H9 (cell line): ENCODE measurements at regions not wholly inside any gene's neighbourhood (a gene's known extent, or its start where the extent isn't known, plus 50 kb on each side); places are given as distances from the start of the nearest gene placed in this dataset.

Experiments
- DNase-seq: peaks from one replicate; pipeline ENCODE4 v3.0.0-alpha.2; 2017
- H2AFZ ChIP-seq: one replicate; pipeline ENCODE4 v1.6.1; 2013; ENCODE audit warnings: mild to moderate bottlenecking, low read length, control low read depth, moderate library complexity
- H2AK5ac ChIP-seq: 2 replicates; pipeline ENCODE4 v1.6.1; 2013; ENCODE audit warnings: low read length, control low read depth, mixed read lengths; ENCODE audit not compliant: insufficient read length
- H2BK120ac ChIP-seq: one replicate; pipeline ENCODE4 v1.6.1; 2013; ENCODE audit warnings: low read depth, mild to moderate bottlenecking, low read length, control low read depth, inconsistent platforms; ENCODE audit not compliant: poor library complexity, severe bottlenecking
- H2BK12ac ChIP-seq: 2 replicates; pipeline ENCODE4 v1.6.1; 2013; ENCODE audit warnings: low read length, control low read depth, mixed read lengths, low read depth; ENCODE audit not compliant: insufficient read length
- H2BK15ac ChIP-seq: 2 replicates; pipeline ENCODE4 v1.6.1; 2013; ENCODE audit warnings: low read depth, low read length, control low read depth
- H2BK20ac ChIP-seq: one replicate; pipeline ENCODE4 v1.6.1; 2013; ENCODE audit warnings: low read depth, mild to moderate bottlenecking, low read length, control low read depth, inconsistent platforms; ENCODE audit not compliant: poor library complexity, severe bottlenecking
- H2BK5ac ChIP-seq: 2 replicates; pipeline ENCODE4 v1.6.1; 2013; ENCODE audit warnings: low read length, control low read depth, mixed read lengths; ENCODE audit not compliant: insufficient read length
- H3K14ac ChIP-seq: 2 replicates; pipeline ENCODE4 v1.6.1; 2013; ENCODE audit warnings: low read length, control low read depth; ENCODE audit not compliant: insufficient read depth
- H3K18ac ChIP-seq: 2 replicates; pipeline ENCODE4 v1.6.1; 2013; ENCODE audit warnings: low read depth, mild to moderate bottlenecking, mixed read lengths, low read length, control low read depth; ENCODE audit not compliant: insufficient read length
- H3K23ac ChIP-seq: 2 replicates; pipeline ENCODE4 v1.6.1; 2013; ENCODE audit warnings: low read length, control low read depth, mixed read lengths, low read depth; ENCODE audit not compliant: insufficient read length
- H3K23me2 ChIP-seq: 2 replicates; pipeline ENCODE4 v1.6.1; 2013; ENCODE audit warnings: low read depth, mild to moderate bottlenecking, mixed read lengths, low read length, control low read depth; ENCODE audit not compliant: insufficient read length, poor library complexity, severe bottlenecking
- H3K27ac ChIP-seq: 2 replicates; pipeline ENCODE4 v1.5.1; 2013; ENCODE audit warnings: low read length, control low read depth, mixed read lengths, low read depth; ENCODE audit not compliant: insufficient read length
- H3K27me3 ChIP-seq: 2 replicates; pipeline ENCODE4 v1.6.1; 2013; ENCODE audit warnings: low read length, control low read depth, inconsistent platforms; ENCODE audit not compliant: insufficient read depth
- H3K4ac ChIP-seq: 2 replicates; pipeline ENCODE4 v1.6.1; 2013; ENCODE audit warnings: low read depth, mild to moderate bottlenecking, control low read depth, inconsistent platforms, low read length, moderate library complexity
- H3K4me1 ChIP-seq: 2 replicates; pipeline ENCODE4 v1.6.1; 2013; ENCODE audit warnings: low read length, control low read depth, inconsistent platforms; ENCODE audit not compliant: insufficient read depth
- H3K4me2 ChIP-seq: 2 replicates; pipeline ENCODE4 v1.6.1; 2013; ENCODE audit warnings: low read length, control low read depth, mixed read lengths; ENCODE audit not compliant: insufficient read length, insufficient read depth
- H3K56ac ChIP-seq: 2 replicates; pipeline ENCODE4 v1.6.1; 2013; ENCODE audit warnings: low read depth, mild to moderate bottlenecking, mixed read lengths, low read length, control low read depth; ENCODE audit not compliant: insufficient read length
- H3K79me1 ChIP-seq: 2 replicates; pipeline ENCODE4 v1.6.1; 2013; ENCODE audit warnings: low read depth, mild to moderate bottlenecking, moderate library complexity, low read length, control low read depth, inconsistent platforms; ENCODE audit not compliant: insufficient read depth, poor library complexity, severe bottlenecking
- H3K79me2 ChIP-seq: 2 replicates; pipeline ENCODE4 v1.6.1; 2013; ENCODE audit warnings: low read length, control low read depth, inconsistent platforms; ENCODE audit not compliant: insufficient read depth
- H3K9ac ChIP-seq: 2 replicates; pipeline ENCODE4 v1.6.1; 2013; ENCODE audit warnings: low read length, control low read depth, mixed read lengths; ENCODE audit not compliant: insufficient read length; ENCODE audit errors: extremely low read depth
- H3K9me3 ChIP-seq: one replicate; pipeline ENCODE4 v1.6.1; 2013; ENCODE audit warnings: low read depth, low read length, inconsistent platforms; ENCODE audit not compliant: control insufficient read depth
- H3T11ph ChIP-seq: one replicate; pipeline ENCODE4 v1.6.1; 2013; ENCODE audit warnings: mild to moderate bottlenecking, low read length, control low read depth, inconsistent platforms
- H4K20me1 ChIP-seq: one replicate; pipeline ENCODE4 v1.6.1; 2013; ENCODE audit not compliant: control insufficient read depth, insufficient read length, insufficient read depth
- H4K5ac ChIP-seq: 2 replicates; pipeline ENCODE4 v1.6.1; 2013; ENCODE audit warnings: low read depth, mild to moderate bottlenecking, mixed read lengths, low read length, control low read depth; ENCODE audit not compliant: insufficient read length
- H4K8ac ChIP-seq: replicated peaks from 2 replicates; pipeline ENCODE4 v1.6.1; 2013; ENCODE audit warnings: low read length, control low read depth, mixed read lengths, low read depth; ENCODE audit not compliant: insufficient read length
- H4K91ac ChIP-seq: 2 replicates; pipeline ENCODE4 v1.6.1; 2013; ENCODE audit warnings: low read depth, mild to moderate bottlenecking, moderate library complexity, mixed read lengths, low read length, control low read depth; ENCODE audit not compliant: insufficient read length
- H3K27ac Mint-ChIP-seq, 3 experiments: 2 replicates in 2 of 3; 3 replicates in 1 of 3; pipeline ENCODE4 v1.8.0; 2020 to 2021; ENCODE audit warnings: mixed read lengths in 3 of 3, mild to moderate bottlenecking in 1 of 3, moderate library complexity in 1 of 3
- H3K27me3 Mint-ChIP-seq: 2 replicates; pipeline ENCODE4 v1.8.0; 2021; ENCODE audit warnings: low read depth, mild to moderate bottlenecking, moderate library complexity, mixed read lengths
- H3K36me3 Mint-ChIP-seq, 3 experiments: 2 replicates in 2 of 3; 3 replicates in 1 of 3; pipeline ENCODE4 v1.8.0; 2020 to 2021; ENCODE audit warnings: low read depth in 3 of 3, mixed read lengths in 3 of 3; ENCODE audit not compliant: insufficient read depth in 1 of 3
- H3K4me1 Mint-ChIP-seq, 2 experiments: 2 replicates each; pipeline ENCODE4 v1.8.0; 2020; ENCODE audit warnings: mixed read lengths in 2 of 2
- H3K4me3 Mint-ChIP-seq, 2 experiments: 2 replicates in 1 of 2; 3 replicates in 1 of 2; pipeline ENCODE4 v1.8.0; 2020 to 2021; ENCODE audit warnings: mild to moderate bottlenecking in 2 of 2, mixed read lengths in 2 of 2, moderate library complexity in 1 of 2
- H3K9me3 Mint-ChIP-seq, 2 experiments: 2 replicates in 1 of 2; 3 replicates in 1 of 2; pipeline ENCODE4 v1.8.0; 2020; ENCODE audit warnings: mild to moderate bottlenecking in 2 of 2, mixed read lengths in 2 of 2, moderate library complexity in 1 of 2
- CTCF ChIP-seq: fragments of 200-600 bp; sonication (generic); conservative IDR thresholded peaks from 3 replicates; pipeline ENCODE4 v1.8.0; 2021; ENCODE audit warnings: antibody characterized with exemption, mild to moderate bottlenecking
- WGBS: extraction: QIAGEN DNeasy Blood & Tissue Kit; methylation state at CpG from one replicate; pipeline ENCODE4 v1.1.7; 2013; ENCODE audit warnings: missing lambda C conversion rate, low lambda C conversion rate, mixed read lengths; ENCODE audit not compliant: insufficient read length; ENCODE audit errors: extremely low coverage; 5-methylcytosine and 5-hydroxymethylcytosine counted together

- no peak overlapping the region for H4K8ac ChIP-seq
- no peak overlapping the region for H2BK12ac ChIP-seq
- H2AK5ac ChIP-seq = no peak overlapping the region
- H3K27ac ChIP-seq = no peak overlapping the region
- no CpG with 5 or more reads among the region's 1 CpG for WGBS
- no peak overlapping the region for H3K27ac Mint-ChIP-seq
- H3K79me1 ChIP-seq = no peaks in the 10 kb centered on the region
- no peak overlapping the region for H3K23ac ChIP-seq
- H3K9me3 Mint-ChIP-seq = no peaks in the 10 kb centered on the region
- no peaks in the 10 kb centered on the region for H3K27me3 ChIP-seq
- no peak overlapping the region for H2BK15ac ChIP-seq
- no peaks in the 10 kb centered on the region for H3K23me2 ChIP-seq
- no peaks in the 10 kb centered on the region for H4K20me1 ChIP-seq
- no peaks in the 10 kb centered on the region for H3K79me2 ChIP-seq
- no peak overlapping the region for H4K91ac ChIP-seq
- no peak overlapping the region for H3T11ph ChIP-seq
- peaks cover 0 to 3% of the 10 kb centered on the region in 2 experiments; a peak in 1 of 4 replicates for H3K4me1 Mint-ChIP-seq
- H3K56ac ChIP-seq = no peak overlapping the region
- no peak overlapping the region for H3K14ac ChIP-seq
- no peaks in the 10 kb centered on the region for H3K27me3 Mint-ChIP-seq
- H3K4me1 ChIP-seq = no peaks in the 10 kb centered on the region
- no peaks in the 10 kb centered on the region for H3K9me3 ChIP-seq
- no peak overlapping the region for H3K4me3 Mint-ChIP-seq
- DNase-seq = no peak
- no peak overlapping the region for H3K9ac ChIP-seq
- H2BK120ac ChIP-seq = no peak overlapping the region
- H2BK5ac ChIP-seq = no peak overlapping the region
- H4K5ac ChIP-seq = no peak overlapping the region
- no peak overlapping the region for H3K4ac ChIP-seq
- H3K4me2 ChIP-seq = no peak overlapping the region
- H2BK20ac ChIP-seq = no peak overlapping the region
- no peak overlapping the region for H2AFZ ChIP-seq
- no peaks in the 10 kb centered on the region for H3K36me3 Mint-ChIP-seq
- no peak overlapping the region for H3K18ac ChIP-seq
- no peak for TF ChIP-seq CTCF
These were observed 164.9 kb upstream of the SLC27A6 start for GRCh38 chr5:128800377-128800776.
